Activated CD4-positive, alpha-beta T cell treated with anti-CD3 and anti-CD28 coated beads, Interleukin-2, amount 10 ng/mL, durations not matched to agents 24 days and 14 days (primary cell): ENCODE measurements at regions not wholly inside any gene's neighbourhood (a gene's known extent, or its start where the extent isn't known, plus 50 kb on each side); places are given as distances from the start of the nearest gene placed in this dataset.

Source experiments
- DNase-seq: peaks from one replicate; pipeline ENCODE4 v3.0.0; 2022
- H3K27ac Mint-ChIP-seq: one replicate; pipeline ENCODE4 v1.8.0; 2022; ENCODE audit warnings: mild to moderate bottlenecking, mixed read lengths
- H3K27me3 Mint-ChIP-seq: one replicate; pipeline ENCODE4 v1.8.0; 2022; ENCODE audit warnings: mixed read lengths
- H3K36me3 Mint-ChIP-seq: one replicate; pipeline ENCODE4 v1.8.0; 2022; ENCODE audit warnings: low read depth, mild to moderate bottlenecking, mixed read lengths
- H3K4me1 Mint-ChIP-seq: one replicate; pipeline ENCODE4 v1.8.0; 2021; ENCODE audit warnings: mixed read lengths
- H3K4me3 Mint-ChIP-seq: one replicate; pipeline ENCODE4 v1.8.0; 2022; ENCODE audit warnings: mild to moderate bottlenecking, moderate library complexity, mixed read lengths
- H3K9me3 Mint-ChIP-seq: one replicate; pipeline ENCODE4 v1.8.0; 2021; ENCODE audit warnings: mixed read lengths
- intact Hi-C: fragments of 100-400 bp; cut with micrococcal nuclease; formaldehyde crosslinking; loops from one replicate; pipeline ENCODE4 v1.15.1; 2023

DNA sequence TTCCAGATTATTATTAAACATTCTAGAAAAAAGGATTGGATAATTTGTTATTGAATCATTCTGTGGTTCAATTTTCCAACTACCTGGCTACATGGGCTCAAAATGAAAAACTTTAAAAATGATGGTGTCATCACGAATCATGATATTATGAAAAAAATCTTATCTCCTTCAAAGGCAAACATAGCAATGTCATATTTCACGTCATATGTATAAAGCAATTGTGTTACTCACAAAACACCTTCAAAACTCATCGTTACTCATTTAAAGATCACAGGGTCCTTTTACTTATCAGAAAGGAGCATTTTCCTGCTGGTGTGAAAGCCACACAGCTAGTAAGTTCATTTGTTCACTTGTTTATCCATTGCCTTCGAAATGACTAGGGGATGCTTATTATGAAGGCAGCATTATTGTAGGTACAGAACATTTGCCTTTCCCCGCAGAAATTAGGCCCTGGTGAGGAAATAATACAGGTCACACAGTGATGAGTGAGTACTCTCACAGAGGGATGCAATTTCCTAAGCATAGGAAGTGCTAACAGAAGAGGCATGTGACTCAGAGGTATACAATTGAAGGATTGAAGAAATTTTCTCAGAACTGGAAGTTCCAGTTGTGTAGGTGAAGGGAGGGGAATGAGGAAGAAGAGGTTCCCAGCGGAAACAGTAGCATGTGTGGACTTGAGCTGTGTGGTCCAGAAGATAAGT is 478.7 kb downstream of the INHBA start:
- no peaks in the 10 kb centered on the region for H3K9me3 Mint-ChIP-seq
- H3K27ac Mint-ChIP-seq, result no peak overlapping the region
- H3K4me3 Mint-ChIP-seq, result no peak overlapping the region
- intact Hi-C loops, result no loop called here
- H3K36me3 Mint-ChIP-seq, result no peaks in the 10 kb centered on the region
- no peaks in the 10 kb centered on the region for H3K27me3 Mint-ChIP-seq
- no peak for DNase-seq
- H3K4me1 Mint-ChIP-seq, result no peaks in the 10 kb centered on the region

DNA sequence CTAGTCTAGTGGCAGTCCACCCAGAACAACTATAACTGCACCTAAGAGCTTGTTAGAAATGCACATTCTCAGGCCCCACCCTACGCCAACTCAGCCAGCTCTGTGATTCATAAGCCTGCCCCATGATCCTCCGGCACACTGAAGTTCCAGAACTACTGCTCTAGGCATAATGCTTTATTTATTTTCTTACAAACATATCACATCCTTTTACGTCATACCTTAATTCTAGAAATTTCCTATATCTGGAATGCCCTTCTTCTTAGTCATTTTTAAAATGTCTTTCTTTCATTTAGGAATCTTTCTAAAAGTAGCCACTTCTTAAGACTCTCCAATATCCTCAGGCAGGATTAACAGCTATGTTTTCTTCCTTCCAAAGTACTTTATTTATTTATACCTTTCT is 480.1 kb downstream of the INHBA start:
- no peaks in the 10 kb centered on the region for H3K9me3 Mint-ChIP-seq
- H3K4me1 Mint-ChIP-seq, result no peaks in the 10 kb centered on the region
- no peaks in the 10 kb centered on the region for H3K27me3 Mint-ChIP-seq
- intact Hi-C loops, result no loop called here
- H3K4me3 Mint-ChIP-seq, result no peak overlapping the region
- H3K27ac Mint-ChIP-seq, result no peak overlapping the region
- DNase-seq, result no peak
- H3K36me3 Mint-ChIP-seq, result no peaks in the 10 kb centered on the region

DNA sequence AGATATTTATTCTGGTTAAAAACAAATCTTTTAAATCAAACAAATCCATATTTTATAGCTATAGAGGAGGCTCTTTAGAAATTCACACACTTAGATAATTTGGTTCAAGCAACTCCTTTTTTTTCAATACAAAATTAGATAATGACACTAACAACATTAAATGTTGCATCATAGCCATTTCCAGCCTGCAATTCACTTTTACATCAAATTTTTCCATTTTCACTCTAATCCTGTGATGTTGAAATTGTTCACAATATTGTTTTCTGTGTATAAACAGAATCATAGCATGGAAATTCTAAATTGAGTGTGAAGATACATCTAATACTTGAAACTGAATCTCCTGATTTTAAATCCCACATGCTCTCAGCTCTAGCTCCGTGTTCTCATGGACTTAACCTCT is 482.6 kb downstream of the INHBA start:
- Mint-ChIP-seq H3K36me3 (no peaks in the 10 kb centered on the region), H3K4me1 (no peaks in the 10 kb centered on the region), H3K27me3 (no peaks in the 10 kb centered on the region), H3K4me3 (no peak overlapping the region), H3K27ac (no peak overlapping the region), H3K9me3 (no peaks in the 10 kb centered on the region)
- no peak for DNase-seq
- intact Hi-C loops, result no loop called here

DNA sequence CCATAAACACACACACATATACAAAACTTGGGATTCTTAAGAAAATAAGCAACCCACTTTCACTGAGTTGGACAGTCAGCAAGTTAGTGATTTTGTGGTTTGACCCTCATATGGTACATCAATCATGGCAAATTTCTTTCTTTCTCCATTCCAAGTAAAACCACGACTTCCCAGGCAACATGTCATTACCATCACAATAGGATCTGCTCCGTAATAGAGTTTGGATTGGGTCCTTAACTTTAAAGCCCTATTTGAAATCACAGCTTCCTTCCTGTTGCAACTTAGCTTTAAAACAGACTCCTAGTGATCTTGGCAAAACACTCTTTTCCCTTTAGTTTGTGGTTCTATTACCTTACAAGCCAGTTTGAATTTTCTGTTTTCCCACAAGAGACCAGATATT is 483.6 kb downstream of the INHBA start:
- no peak overlapping the region for H3K27ac Mint-ChIP-seq
- no peaks in the 10 kb centered on the region for H3K36me3 Mint-ChIP-seq
- DNase-seq, result no peak
- no peaks in the 10 kb centered on the region for H3K9me3 Mint-ChIP-seq
- no peak overlapping the region for H3K4me3 Mint-ChIP-seq
- H3K4me1 Mint-ChIP-seq, result no peaks in the 10 kb centered on the region
- intact Hi-C loops, result no loop called here
- no peaks in the 10 kb centered on the region for H3K27me3 Mint-ChIP-seq

DNA sequence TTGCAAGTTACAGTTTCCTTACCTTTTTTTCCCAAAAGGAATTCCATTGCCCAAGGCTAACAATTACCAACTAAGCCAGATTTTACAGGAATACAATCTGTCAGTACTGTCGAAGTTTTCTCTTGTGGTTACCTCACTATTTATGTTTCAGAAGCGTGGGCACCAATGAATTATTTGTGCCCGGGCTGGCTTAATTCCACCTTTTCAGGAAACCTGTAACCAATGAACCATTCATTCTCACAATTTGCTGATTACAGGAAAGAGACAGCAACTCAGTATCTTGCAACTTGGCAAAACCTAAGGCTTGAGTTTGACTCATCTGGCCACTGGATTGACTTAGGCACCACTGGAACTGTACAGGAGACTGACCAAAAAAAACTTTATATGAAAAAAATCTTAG is 485.6 kb downstream of the INHBA start:
- Mint-ChIP-seq H3K4me1 (no peaks in the 10 kb centered on the region), H3K4me3 (no peak overlapping the region), H3K27ac (no peak overlapping the region), H3K36me3 (no peaks in the 10 kb centered on the region), H3K27me3 (no peaks in the 10 kb centered on the region), H3K9me3 (no peaks in the 10 kb centered on the region)
- intact Hi-C loops, result no loop called here
- no peak for DNase-seq

DNA sequence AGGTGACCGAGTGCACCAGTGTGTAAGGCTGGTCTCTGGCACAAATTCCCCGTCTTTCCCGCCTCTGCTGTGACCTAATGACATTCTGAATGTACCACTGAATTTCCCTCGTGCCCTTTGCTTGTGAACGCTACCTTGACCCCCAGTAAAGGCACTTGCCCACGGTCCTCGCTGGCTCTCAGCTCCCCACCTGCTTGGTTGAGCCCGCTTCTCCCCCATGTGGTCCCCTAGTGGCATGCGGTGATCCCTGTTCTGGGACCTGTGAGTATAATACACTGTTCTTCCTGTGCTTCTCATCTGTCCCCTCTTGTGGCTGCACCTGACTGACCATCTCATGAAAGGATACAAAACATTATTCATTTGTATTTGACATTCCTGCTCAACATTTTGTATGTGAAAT is 495.7 kb downstream of the INHBA start:
- Mint-ChIP-seq H3K9me3 (no peaks in the 10 kb centered on the region), H3K4me1 (no peaks in the 10 kb centered on the region), H3K36me3 (no peaks in the 10 kb centered on the region), H3K4me3 (no peak overlapping the region), H3K27me3 (no peaks in the 10 kb centered on the region), H3K27ac (no peak overlapping the region)
- no peak for DNase-seq
- intact Hi-C loops, result no loop called here

DNA sequence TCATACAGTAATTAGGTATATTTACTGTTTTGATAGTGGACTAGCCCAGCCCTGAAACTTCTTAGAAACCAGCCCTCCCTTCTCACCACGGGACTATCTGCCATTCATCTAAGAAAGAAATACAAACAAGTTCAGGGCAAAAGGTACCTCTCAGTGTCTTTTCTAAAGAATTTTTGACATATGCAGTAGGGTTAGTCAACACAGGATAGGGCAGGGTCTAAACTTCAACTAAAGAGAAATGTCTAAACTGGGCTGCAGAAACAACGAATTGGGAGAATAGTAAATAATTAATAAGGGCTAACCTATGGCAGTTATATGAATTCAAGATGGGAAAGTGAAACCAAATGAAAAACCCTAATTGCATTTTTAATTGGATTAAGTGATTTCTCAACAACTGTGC is 496.6 kb downstream of the INHBA start:
- Mint-ChIP-seq H3K9me3 (no peaks in the 10 kb centered on the region), H3K4me3 (no peak overlapping the region), H3K27ac (no peak overlapping the region), H3K36me3 (no peaks in the 10 kb centered on the region), H3K27me3 (no peaks in the 10 kb centered on the region), H3K4me1 (no peaks in the 10 kb centered on the region)
- intact Hi-C loops, result no loop called here
- DNase-seq, result no peak

DNA sequence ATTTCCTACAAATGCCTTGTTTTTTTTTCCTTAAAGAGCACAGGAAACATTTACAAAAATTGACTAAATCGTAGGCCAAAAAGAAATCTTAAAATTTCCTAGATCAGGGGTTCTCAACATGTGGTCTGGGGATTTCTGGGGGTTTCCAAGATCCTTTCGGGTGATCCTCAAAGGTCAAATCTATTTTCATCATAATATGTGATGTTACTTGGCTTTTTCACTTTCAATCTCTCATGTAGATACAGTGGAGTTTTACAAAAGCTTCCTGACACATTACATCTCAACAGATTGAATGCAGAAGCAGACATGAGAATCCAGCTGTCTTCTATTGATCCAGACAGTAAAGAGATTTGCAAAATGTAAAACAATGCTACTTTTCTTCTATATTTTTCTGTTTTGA is 497.3 kb downstream of the INHBA start:
- H3K27ac Mint-ChIP-seq, result no peak overlapping the region

DNA sequence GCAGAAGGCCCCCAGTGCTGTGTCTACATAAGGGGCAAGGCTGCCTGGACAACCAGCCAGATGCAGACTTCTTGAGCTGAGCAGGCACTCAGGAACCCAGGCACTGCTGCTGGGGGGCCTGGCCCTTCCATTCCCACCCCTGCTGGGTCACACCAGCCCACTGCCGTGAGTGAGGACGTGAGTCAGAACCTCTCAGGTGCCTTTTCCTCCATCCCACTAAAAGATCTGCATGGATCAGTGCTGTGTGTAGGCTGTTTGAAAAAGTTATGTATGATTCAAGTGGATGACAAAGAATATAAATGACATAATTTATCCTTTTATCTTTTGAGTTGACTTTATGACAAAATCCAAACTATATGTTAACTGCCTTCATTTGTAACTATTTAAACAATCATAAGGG is 499.3 kb downstream of the INHBA start:
- DNase-seq, result no peak
- intact Hi-C loops, result no loop called here
- Mint-ChIP-seq H3K36me3 (no peaks in the 10 kb centered on the region), H3K4me3 (no peak overlapping the region), H3K9me3 (peaks cover 5% of the 10 kb centered on the region), H3K27ac (no peak overlapping the region), H3K4me1 (no peaks in the 10 kb centered on the region), H3K27me3 (no peaks in the 10 kb centered on the region)

More for the DNA sequence above, 497.3 kb downstream of the INHBA start:
- no peaks in the 10 kb centered on the region for H3K9me3 Mint-ChIP-seq
- H3K4me3 Mint-ChIP-seq, result no peak overlapping the region
- H3K27me3 Mint-ChIP-seq, result no peaks in the 10 kb centered on the region
- H3K36me3 Mint-ChIP-seq, result no peaks in the 10 kb centered on the region
- no peaks in the 10 kb centered on the region for H3K4me1 Mint-ChIP-seq
- intact Hi-C loops, result no loop called here
- DNase-seq, result no peak

DNA sequence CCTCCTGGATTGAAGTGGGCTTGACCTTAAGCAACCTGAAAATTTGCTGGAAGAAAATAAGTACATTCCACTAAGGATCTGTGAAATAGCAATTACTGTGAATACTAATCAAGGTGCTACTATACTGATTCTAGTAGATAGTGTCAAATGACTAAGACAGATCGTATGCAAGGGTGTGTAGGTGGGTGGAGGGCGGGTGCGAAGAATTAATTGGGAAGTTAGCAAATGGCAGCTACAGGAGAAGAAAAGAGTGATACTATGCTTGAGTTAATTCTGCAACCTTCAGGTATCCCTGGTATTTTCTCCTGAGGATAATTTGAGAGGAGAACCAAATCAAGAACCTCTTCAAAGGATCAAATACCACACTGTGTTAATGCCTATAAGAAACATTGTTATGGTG is 501.9 kb downstream of the INHBA start:
- Mint-ChIP-seq H3K4me3 (no peak overlapping the region), H3K27me3 (no peaks in the 10 kb centered on the region), H3K9me3 (peaks cover 5% of the 10 kb centered on the region), H3K36me3 (no peaks in the 10 kb centered on the region), H3K27ac (no peak overlapping the region), H3K4me1 (no peaks in the 10 kb centered on the region)
- intact Hi-C loops, result no loop called here
- no peak for DNase-seq

DNA sequence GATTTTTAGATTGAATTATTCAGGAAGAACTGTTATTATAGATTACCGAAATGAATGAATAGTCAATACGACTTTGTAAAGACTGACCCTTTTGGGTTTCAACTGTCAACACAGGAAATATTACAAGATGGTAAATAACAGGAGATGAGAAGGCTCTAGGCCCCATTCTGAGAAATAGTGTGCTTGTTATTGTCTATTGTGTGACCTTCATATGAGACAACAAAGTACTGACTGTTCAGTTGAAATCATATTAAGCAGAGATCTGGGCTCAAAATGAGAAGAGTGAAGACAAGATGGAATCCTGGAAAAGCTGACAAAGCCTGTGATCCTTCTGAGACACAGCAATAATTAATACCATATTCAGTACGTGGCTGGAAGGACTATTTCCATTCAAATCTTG is 503.8 kb downstream of the INHBA start:
- Mint-ChIP-seq H3K9me3 (peaks cover 5% of the 10 kb centered on the region), H3K36me3 (no peaks in the 10 kb centered on the region), H3K4me3 (no peak overlapping the region), H3K27ac (no peak overlapping the region), H3K4me1 (no peaks in the 10 kb centered on the region), H3K27me3 (no peaks in the 10 kb centered on the region)
- DNase-seq, result no peak
- intact Hi-C loops, result no loop called here

DNA sequence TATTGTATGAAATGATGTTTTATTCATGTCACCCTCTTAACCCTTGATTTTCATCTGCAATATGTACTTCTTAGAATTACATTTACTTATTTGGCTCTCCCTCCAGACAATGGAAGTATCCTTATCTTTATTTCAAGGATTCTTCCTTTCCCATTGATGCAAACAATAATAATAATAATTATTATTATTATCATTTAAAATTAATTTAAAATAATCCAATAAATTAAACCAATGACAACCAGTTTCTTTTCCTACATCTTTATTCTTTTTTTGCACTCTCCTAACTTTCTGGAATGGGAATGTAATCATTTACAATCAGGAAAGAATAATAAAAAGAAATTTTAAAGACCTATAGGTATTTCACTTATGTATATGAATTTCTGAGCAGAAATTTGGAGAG is 504.4 kb downstream of the INHBA start:
- H3K27me3 Mint-ChIP-seq, result no peaks in the 10 kb centered on the region
- intact Hi-C loops, result no loop called here
- H3K9me3 Mint-ChIP-seq, result peaks cover 5% of the 10 kb centered on the region
- H3K36me3 Mint-ChIP-seq, result no peaks in the 10 kb centered on the region
- DNase-seq, result no peak
- no peak overlapping the region for H3K27ac Mint-ChIP-seq
- no peaks in the 10 kb centered on the region for H3K4me1 Mint-ChIP-seq
- no peak overlapping the region for H3K4me3 Mint-ChIP-seq

DNA sequence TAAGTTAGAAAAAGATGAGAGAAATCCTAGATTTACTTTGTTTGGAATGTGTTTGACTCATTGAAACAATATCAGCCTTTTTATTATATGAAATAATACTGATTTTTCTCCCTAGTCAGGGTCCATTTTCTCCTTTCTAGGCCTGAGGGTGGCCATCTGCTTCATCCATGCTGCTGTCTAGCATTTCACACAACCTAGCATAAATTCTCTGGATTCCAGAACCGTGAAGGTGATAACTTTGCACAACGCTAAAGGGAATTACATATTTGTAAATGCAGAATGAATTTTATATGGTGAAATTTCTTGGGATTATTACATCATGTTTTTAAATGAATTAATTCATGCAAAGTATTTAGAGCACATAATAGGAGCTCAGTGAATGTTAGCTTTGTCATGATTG is 505.1 kb downstream of the INHBA start:
- intact Hi-C loops, result no loop called here
- no peak overlapping the region for H3K27ac Mint-ChIP-seq
- no peaks in the 10 kb centered on the region for H3K4me1 Mint-ChIP-seq
- no peaks in the 10 kb centered on the region for H3K36me3 Mint-ChIP-seq
- H3K9me3 Mint-ChIP-seq, result peaks cover 5% of the 10 kb centered on the region
- DNase-seq, result no peak
- no peak overlapping the region for H3K4me3 Mint-ChIP-seq
- H3K27me3 Mint-ChIP-seq, result no peaks in the 10 kb centered on the region

DNA sequence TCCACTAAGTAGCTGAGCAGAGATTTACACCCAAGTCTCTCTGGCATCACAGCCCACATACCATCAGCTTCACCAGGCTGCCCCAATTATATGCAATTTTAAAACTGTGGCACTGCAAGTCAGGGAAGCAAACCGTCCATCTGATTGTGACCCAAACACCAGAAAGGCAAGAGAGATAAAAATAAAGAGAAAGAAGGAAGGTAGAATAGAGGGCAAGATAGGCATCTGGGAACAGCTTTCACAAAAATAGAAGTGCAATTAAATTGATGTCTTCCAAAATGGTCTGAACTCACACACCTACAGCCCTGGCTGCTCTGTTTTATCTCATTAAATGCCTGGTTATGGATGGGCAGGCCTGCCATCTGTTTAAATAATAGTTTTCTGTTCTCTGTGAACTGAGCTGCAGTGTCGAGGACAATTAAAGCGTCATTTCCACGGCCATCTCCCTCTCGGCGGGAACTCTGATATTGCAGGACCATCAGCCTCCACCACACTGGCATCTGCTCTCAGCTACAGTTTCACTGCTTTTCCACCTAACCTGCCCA is 509.1 kb downstream of the INHBA start:
- no peak for DNase-seq
- no peaks in the 10 kb centered on the region for H3K36me3 Mint-ChIP-seq
- H3K4me3 Mint-ChIP-seq, result no peak overlapping the region
- no peak overlapping the region for H3K27ac Mint-ChIP-seq
- no peaks in the 10 kb centered on the region for H3K4me1 Mint-ChIP-seq
- no peaks in the 10 kb centered on the region for H3K9me3 Mint-ChIP-seq
- H3K27me3 Mint-ChIP-seq, result no peaks in the 10 kb centered on the region
- intact Hi-C loops, result no loop called here

DNA sequence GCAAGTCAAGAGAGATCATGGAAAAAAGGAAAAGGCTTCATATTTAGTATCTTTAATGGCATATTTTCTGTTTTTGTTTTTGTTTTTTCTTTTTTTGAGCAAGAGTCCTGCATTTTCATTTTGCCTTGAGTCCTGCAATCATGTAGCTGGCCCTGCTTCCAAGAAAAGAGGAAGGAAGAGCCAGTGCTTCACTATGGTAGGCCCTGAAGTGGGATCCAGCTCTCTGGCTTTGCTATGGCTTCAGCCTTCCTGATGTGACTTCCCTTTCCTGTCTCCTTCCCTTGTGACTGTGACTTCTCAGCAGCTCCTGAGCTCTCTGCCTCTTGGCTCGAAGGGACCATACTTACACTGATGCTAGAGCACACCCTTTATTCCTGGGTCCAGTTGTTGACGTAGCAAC is 512.3 kb downstream of the INHBA start:
- no peaks in the 10 kb centered on the region for H3K4me1 Mint-ChIP-seq
- H3K36me3 Mint-ChIP-seq, result no peaks in the 10 kb centered on the region
- H3K4me3 Mint-ChIP-seq, result no peak overlapping the region
- DNase-seq, result no peak
- no peaks in the 10 kb centered on the region for H3K9me3 Mint-ChIP-seq
- intact Hi-C loops, result no loop called here
- H3K27me3 Mint-ChIP-seq, result no peaks in the 10 kb centered on the region
- H3K27ac Mint-ChIP-seq, result no peak overlapping the region
